AML-193 (cell line): ENCODE measurements at regions not wholly inside any gene's neighbourhood (a gene's known extent, or its start where the extent isn't known, plus 50 kb on each side); places are given as distances from the start of the nearest gene placed in this dataset.
A peak's percentile ranks its signal among the peaks of the same experiment; 100 is the strongest.
"Not testable (repeated sequence)": the region's sequence is repeated elsewhere in the genome, so short reads cannot be mapped to it uniquely, and the experiment has no call there.

Experiments
- DNase-seq, 2 experiments: peaks; one replicate each; lab custom pipeline; 2025; lab: John Stamatoyannopoulos, UW

DNA sequence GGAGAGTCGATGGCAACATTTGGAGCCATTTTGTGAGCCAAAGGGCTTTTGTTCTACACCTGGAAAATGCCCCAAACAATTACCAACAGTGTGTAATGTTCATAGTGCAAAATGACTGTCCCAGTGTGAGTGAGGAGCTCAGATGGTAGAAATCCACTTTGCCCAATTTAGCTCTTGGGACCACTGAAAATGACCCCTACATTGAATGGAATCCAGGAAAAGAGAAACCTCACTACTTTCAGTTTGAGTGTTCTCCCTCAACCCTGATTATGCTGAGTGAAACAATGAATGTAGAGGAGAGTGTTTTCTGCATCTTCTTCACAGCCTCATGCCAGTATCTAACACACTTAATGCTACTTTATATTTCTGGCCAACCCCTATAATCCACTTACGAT lies 84.9 kb upstream of the NRN1 start:
- DNase-seq, result no peak

DNA sequence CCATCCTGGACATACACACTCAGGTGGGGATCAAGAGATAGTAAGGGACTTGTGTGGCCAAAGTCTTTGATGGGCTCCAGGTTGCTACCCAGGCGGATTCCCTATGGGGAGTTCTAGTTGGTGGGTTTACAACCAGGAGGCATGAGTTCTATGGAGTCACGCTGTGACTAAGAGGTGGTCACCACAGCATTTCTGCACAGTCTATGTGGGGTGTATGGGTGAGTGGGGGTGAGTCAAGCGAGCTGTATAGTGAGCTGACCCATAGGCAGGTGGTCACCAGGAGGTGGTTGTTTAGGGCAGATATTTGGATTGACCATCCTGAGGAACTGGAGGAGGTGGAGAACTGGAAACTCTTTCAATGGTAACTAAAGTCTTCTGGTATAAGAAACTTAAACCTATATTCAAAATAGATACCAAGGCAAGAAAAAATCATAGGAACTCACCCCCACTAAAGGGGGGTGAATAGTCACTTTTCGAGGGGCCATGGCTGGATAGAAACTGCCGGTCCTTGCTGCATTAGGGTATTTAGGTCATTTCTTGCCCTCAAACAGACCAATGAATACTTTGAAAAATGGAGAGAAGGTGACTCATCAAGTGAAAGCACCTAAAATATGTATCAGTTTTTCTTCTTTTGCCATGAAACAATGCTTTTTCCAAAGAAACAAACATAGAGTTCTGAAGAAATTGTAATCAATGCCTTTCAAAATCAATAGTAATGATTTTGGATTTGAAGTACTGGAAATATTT lies 84.3 kb upstream of the NRN1 start:
- DNase-seq, result no peak

DNA sequence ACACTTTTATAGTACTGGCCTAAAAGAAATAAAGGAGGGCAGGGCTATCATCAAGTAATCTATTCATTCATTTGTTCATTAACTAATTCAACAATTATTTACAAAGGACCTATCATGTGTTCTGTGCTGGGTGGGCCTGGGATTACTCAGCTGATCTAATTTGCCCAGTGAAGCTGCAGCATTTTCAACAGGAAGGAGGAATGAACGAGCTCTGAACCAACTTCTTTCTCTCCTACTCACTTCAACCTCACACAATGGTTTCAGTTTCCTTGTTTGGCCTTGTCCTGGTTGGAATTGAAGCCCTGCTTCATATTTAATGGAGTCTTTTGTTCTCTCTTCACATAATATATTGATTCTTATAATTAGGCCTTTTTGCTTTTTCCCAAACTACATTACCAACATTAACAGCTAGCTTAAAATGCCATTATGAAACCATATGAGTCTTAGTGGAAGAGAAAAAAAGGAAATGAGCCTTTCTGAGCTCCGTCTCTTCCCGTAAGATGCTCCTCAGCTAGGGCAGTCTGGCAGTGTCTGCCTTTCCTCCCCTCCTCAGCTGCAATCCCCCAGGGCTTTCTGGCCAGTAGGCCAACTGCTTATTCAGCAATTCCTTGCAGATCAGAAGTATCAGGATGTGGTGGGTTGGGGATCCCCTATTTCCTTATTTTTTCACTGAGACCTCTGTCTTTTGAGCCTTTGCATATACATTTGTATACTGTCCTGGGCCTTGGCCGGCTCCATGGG lies 79.4 kb upstream of the NRN1 start:
- DNase-seq, result no peak

DNA sequence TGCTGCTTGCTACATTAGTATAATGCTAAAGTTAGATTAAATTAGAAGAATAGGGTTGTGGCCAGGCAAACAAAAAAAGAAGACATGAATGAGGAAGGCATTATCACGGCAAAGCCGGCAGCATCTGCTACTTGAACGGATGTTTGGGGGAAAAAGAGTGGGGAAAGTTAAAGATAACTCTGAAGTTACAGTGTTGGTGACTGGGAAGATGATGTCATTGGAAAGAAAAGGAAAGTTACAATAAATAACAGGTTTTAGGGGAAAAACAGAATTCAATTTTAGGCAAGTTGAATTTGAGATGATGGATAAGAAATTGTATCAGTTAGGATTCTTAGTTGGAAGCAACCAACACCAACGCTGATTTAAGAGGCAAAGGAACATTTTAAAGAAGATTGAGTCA lies 74.2 kb upstream of the NRN1 start:
- DNase-seq, result no peak

DNA sequence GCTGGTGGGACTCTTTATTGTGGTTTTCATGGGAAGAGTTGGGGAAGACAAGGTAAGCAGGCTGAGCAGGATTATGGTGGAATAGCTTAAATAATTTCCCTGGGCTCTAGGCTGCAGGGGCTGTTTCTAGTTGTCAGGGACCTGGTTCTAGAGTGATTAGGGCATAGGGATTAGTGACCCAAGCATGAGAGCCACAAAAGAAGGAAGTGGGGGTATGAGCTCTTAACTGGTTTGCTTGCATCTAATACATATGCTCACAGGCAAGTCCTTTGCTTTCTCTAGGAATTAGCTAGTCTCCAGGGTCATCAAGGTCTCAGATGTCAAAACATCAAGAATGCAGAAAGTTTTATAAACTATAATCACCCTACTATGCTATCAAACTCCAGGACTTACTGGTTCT lies 67.5 kb upstream of the NRN1 start:
- no peak for DNase-seq

DNA sequence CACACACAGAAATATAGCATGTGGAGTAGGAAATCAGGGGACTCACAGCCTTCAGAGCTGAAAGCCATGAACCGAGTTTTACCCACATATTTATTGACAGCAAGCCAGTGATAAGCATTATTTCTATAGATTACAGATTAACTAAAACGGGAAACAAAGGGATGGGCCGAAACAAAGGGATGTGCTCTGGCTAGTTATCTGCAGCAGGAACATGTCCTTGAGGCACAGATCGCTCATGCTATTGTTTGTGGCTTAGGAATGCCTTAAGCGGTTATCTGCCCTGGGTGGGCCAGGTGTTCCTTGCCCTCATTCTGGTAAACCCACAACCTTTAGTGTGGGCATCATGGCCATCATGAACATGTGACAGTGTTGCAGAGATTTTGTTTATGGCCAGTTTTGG lies 61.4 kb upstream of the NRN1 start:
- not testable (repeated sequence) for DNase-seq

DNA sequence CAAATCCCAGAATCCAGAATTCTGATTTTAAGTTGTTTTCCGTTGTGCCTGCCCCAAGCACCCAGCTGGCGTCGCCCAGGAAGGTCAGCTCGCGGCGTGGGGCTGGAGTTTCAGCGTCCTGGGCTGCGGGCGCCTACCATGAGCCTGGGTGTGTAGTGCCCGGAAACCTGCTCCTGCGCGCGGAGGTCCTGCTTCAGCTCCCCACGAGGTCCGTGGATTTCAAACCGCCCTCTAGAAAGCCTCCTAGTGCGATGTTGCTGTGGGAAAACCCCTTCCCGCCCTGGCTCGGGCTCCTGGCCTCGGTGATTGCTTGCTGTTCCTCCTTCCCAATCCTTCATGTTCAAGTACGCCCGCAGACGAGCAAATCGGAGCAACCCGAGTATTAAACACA lies 51.3 kb upstream of the NRN1 start:
- DNase-seq, result no peak

DNA sequence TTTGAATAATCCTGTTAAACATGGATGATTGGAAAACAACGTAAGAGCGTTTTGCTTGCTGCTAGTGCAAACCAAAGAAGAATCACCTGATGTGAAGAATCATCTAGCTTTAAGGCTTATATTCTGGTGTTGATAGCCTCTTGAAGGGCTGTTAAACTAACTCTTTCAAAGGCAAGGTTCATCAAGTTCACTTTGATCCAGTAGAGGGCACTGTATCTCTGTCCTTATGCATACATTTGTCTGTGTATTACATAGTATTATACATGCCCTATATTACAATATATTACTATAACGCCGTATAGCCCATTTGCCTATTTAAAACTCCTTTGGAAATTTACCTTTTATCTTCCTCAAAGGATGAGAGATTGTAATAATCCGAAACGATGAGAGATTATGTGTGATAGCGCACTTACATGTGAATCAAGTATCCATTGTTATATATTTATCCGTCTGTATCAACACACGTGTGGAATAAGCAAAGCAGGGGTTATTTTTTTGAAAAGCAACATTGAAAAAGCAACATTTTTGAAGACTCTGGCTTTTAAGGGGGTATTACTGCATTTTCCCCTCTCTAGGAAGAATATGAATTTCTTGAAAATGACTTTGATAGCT lies 50.8 kb upstream of the NRN1 start:
- DNase-seq, result peak; percentile 81 to 83
